Calu3 (cell line): ENCODE measurements at regions not wholly inside any gene's neighbourhood (a gene's known extent, or its start where the extent isn't known, plus 50 kb on each side); places are given as distances from the start of the nearest gene placed in this dataset.

Experiments used
- BruUV-seq: library from RNA; stranded (reverse); fragments of 400-500 nt; replicated peaks from 2 replicates; lab custom pipeline; 2021; lab: Mats Ljungman, UMichigan
- CTCF ChIA-PET: fragments of 300-600 bp; sonication (Branson Sonifier 250); formaldehyde crosslinking; loops from one replicate; lab custom pipeline; 2022; ENCODE audit warnings: antibody characterized with exemption; lab: Charles Lee
- DNase-seq: peaks from one replicate; pipeline ENCODE4 v3.0.0; 2022
- H3K27ac Mint-ChIP-seq: one replicate; pipeline ENCODE4 v1.8.0; 2022; ENCODE audit warnings: mixed read lengths; ENCODE audit not compliant: unreplicated experiment
- H3K27me3 Mint-ChIP-seq: one replicate; pipeline ENCODE4 v1.8.0; 2022; ENCODE audit warnings: mixed read lengths; ENCODE audit not compliant: unreplicated experiment
- H3K36me3 Mint-ChIP-seq: one replicate; pipeline ENCODE4 v1.8.0; 2022; ENCODE audit warnings: mild to moderate bottlenecking, moderate library complexity, mixed read lengths; ENCODE audit not compliant: insufficient read depth, unreplicated experiment
- H3K4me1 Mint-ChIP-seq: one replicate; pipeline ENCODE4 v1.8.0; 2022; ENCODE audit warnings: mild to moderate bottlenecking, low read depth, mixed read lengths; ENCODE audit not compliant: unreplicated experiment
- H3K4me3 Mint-ChIP-seq: one replicate; pipeline ENCODE4 v1.8.0; 2022; ENCODE audit warnings: mild to moderate bottlenecking, low read depth, moderate library complexity, mixed read lengths; ENCODE audit not compliant: unreplicated experiment
- H3K9me3 Mint-ChIP-seq: one replicate; pipeline ENCODE4 v1.8.0; 2022; ENCODE audit warnings: low read depth, mixed read lengths; ENCODE audit not compliant: unreplicated experiment
- intact Hi-C: fragments of 100-400 bp; cut with micrococcal nuclease; formaldehyde crosslinking; loops from one replicate; pipeline ENCODE4 v1.10.0; 2022; ENCODE audit not compliant: unreplicated experiment
- TF ChIP-seq, protein P1 (sequence below): fragments of 200-600 bp; IDR thresholded peaks from one replicate; pipeline ENCODE4 v1.8.0; 2022; ENCODE audit warnings: antibody characterized with exemption; ENCODE audit not compliant: unreplicated experiment

DNA sequence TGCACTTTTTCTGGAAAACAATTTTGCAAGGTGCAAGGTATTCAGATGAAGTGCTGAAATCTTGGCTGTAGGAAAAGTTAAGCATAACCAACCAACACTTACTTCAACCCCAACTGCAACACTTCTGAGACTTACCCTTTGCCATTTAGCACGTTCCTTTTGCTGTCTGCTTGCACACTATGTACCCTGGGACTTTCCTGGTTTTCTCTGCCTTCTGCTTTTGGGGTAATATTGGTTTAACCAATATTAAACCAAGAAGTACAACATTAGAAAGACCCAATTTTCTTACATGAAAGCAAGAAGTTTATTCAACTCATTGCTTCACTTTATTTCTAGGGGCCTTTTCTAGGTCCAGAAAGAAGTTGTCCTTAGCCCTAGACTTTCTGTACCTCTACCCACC, 193.0 kb downstream of the HLX start:
- Mint-ChIP-seq H3K27me3 (no peaks in the 10 kb centered on the region), H3K27ac (no peak overlapping the region), H3K4me3 (no peak overlapping the region), H3K36me3 (no peaks in the 10 kb centered on the region), H3K9me3 (peaks cover 2% of the 10 kb centered on the region), H3K4me1 (no peaks in the 10 kb centered on the region)
- CTCF ChIA-PET: no interaction called here
- intact Hi-C loops: no loop called here
- TF ChIP-seq, protein P1, sequence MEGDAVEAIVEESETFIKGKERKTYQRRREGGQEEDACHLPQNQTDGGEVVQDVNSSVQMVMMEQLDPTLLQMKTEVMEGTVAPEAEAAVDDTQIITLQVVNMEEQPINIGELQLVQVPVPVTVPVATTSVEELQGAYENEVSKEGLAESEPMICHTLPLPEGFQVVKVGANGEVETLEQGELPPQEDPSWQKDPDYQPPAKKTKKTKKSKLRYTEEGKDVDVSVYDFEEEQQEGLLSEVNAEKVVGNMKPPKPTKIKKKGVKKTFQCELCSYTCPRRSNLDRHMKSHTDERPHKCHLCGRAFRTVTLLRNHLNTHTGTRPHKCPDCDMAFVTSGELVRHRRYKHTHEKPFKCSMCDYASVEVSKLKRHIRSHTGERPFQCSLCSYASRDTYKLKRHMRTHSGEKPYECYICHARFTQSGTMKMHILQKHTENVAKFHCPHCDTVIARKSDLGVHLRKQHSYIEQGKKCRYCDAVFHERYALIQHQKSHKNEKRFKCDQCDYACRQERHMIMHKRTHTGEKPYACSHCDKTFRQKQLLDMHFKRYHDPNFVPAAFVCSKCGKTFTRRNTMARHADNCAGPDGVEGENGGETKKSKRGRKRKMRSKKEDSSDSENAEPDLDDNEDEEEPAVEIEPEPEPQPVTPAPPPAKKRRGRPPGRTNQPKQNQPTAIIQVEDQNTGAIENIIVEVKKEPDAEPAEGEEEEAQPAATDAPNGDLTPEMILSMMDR: no peak
- DNase-seq: no peak
- no TSS peak for BruUV-seq

DNA sequence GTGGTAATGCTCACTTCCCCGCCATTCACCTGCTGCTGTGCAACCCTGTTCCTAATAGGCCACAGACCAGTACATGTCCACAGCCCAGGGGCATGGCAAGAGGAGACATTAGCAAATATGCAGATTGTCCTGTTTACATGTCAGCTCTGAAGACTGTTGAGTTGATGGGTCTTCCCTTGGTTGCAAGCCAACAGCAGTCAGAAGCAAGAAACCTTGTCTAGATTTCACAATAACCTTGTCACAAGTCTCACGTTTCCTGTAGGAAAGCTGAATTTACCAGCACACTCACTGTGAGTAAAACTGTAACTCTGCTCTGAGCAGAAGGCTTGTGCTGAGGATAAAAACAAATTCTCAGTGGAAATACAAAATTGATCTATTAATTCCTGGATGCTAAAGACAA, 195.1 kb downstream of the HLX start:
- Mint-ChIP-seq H3K9me3 (peaks cover 2% of the 10 kb centered on the region), H3K4me1 (no peaks in the 10 kb centered on the region), H3K27ac (no peak overlapping the region), H3K36me3 (no peaks in the 10 kb centered on the region), H3K4me3 (no peak overlapping the region), H3K27me3 (no peaks in the 10 kb centered on the region)
- CTCF ChIA-PET: no interaction called here
- DNase-seq: no peak
- TF ChIP-seq, protein P1: no peak
- BruUV-seq: no TSS peak
- intact Hi-C loops: no loop called here

DNA sequence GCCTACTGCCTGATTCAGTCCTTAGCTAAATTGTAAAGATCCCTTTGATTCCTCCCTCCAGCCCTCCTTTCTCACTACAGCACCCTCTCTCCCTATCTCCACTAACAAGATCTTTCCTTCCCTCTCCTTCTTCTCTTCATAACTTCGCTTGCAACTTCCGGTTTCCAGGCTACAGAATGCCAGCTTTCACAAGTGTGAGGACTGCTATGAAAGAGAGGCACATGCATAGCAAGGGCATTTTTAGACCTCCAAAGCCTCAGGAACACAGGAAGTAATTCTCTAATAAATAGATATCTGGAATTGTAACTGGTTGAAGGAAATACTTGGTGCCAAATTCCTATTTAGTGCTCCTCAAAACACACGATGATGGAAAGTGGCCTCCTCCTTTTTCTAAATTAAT, 196.7 kb downstream of the HLX start:
- H3K4me3 Mint-ChIP-seq: no peak overlapping the region
- H3K27me3 Mint-ChIP-seq: no peaks in the 10 kb centered on the region
- no peaks in the 10 kb centered on the region for H3K4me1 Mint-ChIP-seq
- no peaks in the 10 kb centered on the region for H3K36me3 Mint-ChIP-seq
- no TSS peak for BruUV-seq
- TF ChIP-seq, protein P1: no peak
- peaks cover 5% of the 10 kb centered on the region for H3K9me3 Mint-ChIP-seq
- CTCF ChIA-PET: no interaction called here
- intact Hi-C loops: no loop called here
- DNase-seq: no peak
- H3K27ac Mint-ChIP-seq: no peak overlapping the region

DNA sequence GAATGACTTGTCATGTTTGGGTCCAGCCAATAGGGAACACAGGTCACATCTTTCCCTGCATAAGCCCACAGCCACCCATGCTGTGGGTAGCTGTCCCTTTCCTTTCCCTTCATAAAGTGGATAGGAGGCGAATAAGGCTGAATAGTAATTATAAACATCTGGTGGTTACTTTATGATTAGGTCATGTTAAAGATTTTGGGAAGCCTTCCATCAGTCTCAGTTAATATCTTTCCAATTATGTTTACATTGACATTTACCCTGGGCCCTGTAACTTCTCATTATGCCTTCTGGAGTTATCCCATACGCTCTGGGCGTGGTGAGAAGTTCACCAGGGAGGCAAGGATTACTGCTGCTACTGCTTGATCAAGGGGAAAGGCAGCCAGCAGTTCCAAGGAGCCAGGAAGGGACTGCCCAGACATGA, 197.2 kb downstream of the HLX start:
- H3K36me3 Mint-ChIP-seq: no peaks in the 10 kb centered on the region
- CTCF ChIA-PET: no interaction called here
- H3K9me3 Mint-ChIP-seq: peaks cover 4% of the 10 kb centered on the region
- BruUV-seq: no TSS peak
- no peaks in the 10 kb centered on the region for H3K4me1 Mint-ChIP-seq
- intact Hi-C loops: no loop called here
- TF ChIP-seq, protein P1: no peak
- DNase-seq: no peak
- H3K27me3 Mint-ChIP-seq: no peaks in the 10 kb centered on the region
- H3K4me3 Mint-ChIP-seq: no peak overlapping the region
- H3K27ac Mint-ChIP-seq: no peak overlapping the region
